HG02763 (cell line): ENCODE measurements at regions not wholly inside any gene's neighbourhood (a gene's known extent, or its start where the extent isn't known, plus 50 kb on each side); places are given as distances from the start of the nearest gene placed in this dataset.

Experiments
- ATAC-seq: cut with Tn5 transposase; IDR thresholded peaks from one replicate; pipeline ENCODE4 v1.9.1; 2021; ENCODE audit warnings: mild to moderate bottlenecking, moderate library complexity; ENCODE audit not compliant: unreplicated experiment

DNA sequence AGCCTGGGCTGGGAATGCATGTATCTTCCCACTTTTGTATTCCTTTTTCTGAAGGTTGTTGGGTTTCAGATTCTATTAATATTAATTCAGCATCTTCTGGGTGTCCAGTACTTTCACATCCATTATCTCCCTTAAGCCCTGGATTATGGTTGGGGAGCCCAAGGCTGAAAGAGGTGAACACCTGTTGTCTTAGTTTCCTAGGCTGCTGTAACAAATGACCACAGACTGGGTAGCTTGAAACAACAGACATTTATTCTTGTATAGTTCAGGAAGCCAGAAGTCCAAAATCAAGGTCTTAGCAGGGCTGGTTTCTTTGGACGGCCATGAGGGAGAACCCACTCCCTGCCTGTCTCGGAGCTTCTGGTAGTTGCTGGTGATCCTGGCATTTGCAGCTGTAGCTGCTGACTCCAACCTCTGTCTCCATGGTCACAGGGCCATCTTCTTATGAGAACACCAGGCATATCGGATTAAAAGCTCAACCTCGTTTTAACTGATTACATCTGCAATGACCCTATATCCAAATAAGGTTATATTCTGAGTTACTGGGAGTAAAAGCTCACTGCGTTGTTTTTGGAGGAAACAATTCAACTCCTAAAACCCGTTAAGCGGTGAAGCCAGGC lies 68.2 kb upstream of the CLMN start:
- no peak for ATAC-seq

GRCh38 chr14:95386536-95387095 lies 66.9 kb upstream of the CLMN start:
- ATAC-seq, result no peak

- no peak for ATAC-seq
Observed at GRCh38 chr14:95385701-95386100, 66.0 kb upstream of the CLMN start.

GRCh38 chr14:95382747-95383146 lies 63.0 kb upstream of the CLMN start:
- ATAC-seq, result no peak

DNA sequence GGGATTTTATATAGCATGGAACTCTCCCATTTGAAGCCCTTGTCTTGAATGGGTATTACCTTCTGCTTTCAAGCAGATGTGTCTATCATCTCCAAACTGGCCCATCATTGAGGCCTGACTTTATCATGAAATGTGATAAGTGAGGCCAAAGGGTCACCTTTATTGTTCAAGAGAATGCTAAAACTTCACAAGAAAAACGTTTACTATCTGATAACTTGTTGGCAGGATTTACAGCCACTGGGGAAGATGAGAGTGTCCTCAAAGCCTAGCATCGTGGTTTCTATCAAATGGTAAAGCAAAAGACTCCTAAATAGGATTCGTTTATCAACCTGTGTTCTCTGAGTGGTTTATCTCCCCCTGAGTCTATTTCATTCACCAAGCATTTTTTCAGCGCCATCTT lies 62.0 kb upstream of the CLMN start:
- no peak for ATAC-seq

DNA sequence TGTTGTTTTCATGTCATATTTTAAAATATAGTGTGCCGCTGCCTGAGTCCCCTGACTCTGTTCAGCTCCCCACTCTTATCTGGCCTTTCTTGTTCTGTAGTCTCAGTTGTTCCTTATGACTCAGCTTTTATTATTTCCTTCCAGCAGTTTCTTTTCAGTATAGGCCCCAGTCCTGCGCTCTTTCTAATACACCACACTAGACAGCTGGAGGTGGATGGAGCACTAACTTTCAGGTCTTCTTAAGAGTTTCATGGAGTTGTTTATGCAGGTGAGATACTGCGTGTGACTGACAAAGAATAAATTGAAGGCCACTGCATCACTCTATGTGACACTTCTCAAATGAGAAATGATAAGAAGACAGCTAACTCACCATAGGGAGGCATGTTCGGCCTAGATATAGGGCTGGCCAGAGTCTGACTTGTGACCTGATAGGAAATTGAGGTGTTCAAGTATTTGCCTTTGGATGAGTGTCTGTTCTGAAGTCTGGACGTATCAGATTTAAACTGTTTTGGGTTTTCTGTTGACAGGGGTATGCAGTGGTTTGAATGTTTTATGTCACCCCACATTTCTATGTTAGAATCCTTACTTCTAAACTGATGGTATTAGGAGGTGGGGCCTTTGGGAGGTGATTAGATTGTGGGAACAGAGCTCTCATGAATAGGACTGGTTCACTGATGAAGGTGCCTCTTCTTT lies 60.8 kb upstream of the CLMN start:
- no peak for ATAC-seq

DNA sequence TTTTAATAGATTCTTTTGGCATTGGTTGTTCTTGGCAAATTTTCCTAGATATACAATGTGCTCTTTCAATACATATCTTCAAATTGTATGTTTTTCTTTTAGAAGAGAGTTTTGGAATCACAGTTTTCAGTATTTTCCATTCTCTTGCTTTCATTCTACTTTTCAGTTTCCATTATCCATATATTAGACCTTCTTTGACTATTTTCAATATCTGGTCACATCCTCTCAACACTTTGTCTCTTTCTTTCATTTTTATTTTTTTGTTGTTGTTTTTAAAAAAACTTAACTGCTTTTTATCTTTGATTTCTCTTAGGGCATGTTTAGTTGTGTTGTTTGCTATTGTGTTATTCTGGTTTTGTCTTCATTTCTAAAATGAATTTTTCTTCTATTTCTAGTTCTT lies 59.9 kb upstream of the CLMN start:
- no peak for ATAC-seq

DNA sequence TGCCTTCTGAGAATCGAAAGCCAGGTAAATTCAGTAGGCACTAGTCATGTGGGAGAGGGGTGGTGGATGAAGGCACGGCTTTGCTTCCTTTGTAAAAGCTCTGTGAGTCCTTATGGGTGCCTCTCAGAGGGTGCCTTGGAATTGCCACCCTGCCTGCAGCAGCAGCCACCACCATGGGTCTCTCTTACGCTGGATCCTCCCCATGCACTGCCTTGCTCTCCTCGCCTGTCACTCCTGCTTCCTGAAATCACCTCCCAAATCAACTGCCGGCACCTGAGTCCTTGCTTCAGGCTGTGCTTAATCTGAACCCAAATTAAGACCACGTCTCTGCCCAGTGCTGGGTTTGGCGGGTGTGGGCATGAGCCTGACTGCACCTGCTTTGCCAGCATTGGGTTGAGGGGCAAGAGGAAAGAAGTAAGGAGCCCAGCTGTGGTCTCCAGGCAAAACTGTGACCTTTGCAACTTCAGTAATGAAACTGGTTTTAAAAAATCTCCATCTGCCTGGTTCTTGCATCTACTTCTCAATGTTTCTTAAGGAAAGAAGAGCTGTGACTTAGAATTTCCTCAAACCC lies 55.9 kb upstream of the CLMN start:
- no peak for ATAC-seq

DNA sequence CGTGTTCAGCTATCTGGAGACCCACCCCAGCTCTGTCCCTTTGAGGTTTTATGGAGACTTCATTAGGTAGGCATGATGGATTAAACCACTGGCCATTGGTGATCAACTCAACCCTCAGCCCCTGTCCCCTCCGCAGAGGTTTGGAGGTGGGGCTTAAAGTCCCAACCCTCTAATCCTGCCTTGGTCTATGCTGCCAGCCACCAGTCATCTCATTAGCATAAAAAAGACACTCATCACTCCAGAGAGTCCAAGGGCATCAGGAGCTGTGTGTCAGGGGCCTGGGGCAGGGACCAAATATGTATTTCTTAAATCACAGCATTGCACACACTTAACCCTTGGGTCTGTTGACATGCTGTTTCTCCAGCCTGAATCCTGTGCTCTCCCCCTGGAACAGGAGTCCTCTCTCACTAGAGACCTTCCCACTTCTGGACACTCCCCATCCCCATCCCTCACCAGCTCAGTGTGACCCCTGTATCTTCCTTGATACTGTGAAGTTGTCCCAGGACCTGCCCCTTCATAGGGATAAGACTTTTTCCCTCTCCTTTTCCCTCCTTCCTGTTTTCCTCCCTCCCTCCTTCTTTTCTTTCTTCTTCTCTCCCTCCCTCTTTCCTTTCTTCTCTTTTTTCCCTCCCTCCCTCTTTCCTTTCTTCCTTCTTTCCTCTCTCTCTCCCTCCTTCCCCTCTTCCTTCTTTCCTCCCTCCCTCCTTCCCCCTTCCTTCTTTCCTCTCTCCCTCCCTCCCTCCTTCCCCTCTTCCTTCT lies 54.7 kb upstream of the CLMN start:
- ATAC-seq, result no peak

- ATAC-seq, result no peak
Observed at GRCh38 chr14:95370076-95370475, 50.4 kb upstream of the CLMN start.
